ENCODE measurements at regions not wholly inside any gene's neighbourhood (a gene's known extent, or its start where the extent isn't known, plus 50 kb on each side); places are given as distances from the start of the nearest gene placed in this dataset.
A peak's percentile ranks its signal among the peaks of the same experiment; 100 is the strongest.

DNA sequence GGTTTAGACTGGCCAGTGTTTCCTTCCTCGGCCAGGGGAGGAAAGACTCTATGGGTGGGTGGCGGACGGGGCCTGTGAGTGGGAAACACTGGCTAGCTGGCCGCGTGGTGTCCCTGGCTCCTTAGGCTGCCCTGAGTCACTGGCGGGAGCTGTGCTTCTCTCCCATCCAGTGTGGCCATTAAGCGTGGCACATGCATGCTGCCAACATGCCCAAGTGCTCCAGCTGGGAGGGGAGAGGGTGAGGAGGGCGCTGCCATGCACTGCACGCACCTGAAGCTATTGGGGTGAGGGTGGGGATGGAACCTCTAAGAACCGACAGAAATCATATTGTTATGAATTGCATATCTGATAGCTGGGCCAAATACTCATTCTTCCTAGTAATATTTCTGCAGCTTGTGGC lies 270.8 kb downstream of the CALCRL start:
- no peak overlapping the region for H3K4me3 ChIP-seq (ENCODE audit: insufficient read depth, low read depth, low read length)
- no peaks in the 10 kb centered on the region for H3K4me1 ChIP-seq (ENCODE audit: insufficient read depth, low read length)
- TF ChIP-seq EZH2 (IDR thresholded peaks at IDR 0.05; ENCODE audit: insufficient read depth, low read length), result no peak
- TF ChIP-seq, protein P1, sequence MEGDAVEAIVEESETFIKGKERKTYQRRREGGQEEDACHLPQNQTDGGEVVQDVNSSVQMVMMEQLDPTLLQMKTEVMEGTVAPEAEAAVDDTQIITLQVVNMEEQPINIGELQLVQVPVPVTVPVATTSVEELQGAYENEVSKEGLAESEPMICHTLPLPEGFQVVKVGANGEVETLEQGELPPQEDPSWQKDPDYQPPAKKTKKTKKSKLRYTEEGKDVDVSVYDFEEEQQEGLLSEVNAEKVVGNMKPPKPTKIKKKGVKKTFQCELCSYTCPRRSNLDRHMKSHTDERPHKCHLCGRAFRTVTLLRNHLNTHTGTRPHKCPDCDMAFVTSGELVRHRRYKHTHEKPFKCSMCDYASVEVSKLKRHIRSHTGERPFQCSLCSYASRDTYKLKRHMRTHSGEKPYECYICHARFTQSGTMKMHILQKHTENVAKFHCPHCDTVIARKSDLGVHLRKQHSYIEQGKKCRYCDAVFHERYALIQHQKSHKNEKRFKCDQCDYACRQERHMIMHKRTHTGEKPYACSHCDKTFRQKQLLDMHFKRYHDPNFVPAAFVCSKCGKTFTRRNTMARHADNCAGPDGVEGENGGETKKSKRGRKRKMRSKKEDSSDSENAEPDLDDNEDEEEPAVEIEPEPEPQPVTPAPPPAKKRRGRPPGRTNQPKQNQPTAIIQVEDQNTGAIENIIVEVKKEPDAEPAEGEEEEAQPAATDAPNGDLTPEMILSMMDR (IDR thresholded peaks at IDR 0.05; ENCODE audit: insufficient read depth, low read depth, low read length), result no peak
- H3K36me3 ChIP-seq (ENCODE audit: insufficient read depth, low read length), result no peaks in the 10 kb centered on the region
- no peaks in the 10 kb centered on the region for H3K27me3 Mint-ChIP-seq (ENCODE audit: low read depth, unreplicated experiment)
- no peaks in the 10 kb centered on the region for H3K9me3 ChIP-seq (ENCODE audit: insufficient read depth, low read depth, low read length)
- H3K36me3 Mint-ChIP-seq (ENCODE audit: low read depth, unreplicated experiment), result no peaks in the 10 kb centered on the region
- H3K4me1 Mint-ChIP-seq (ENCODE audit: low read depth, unreplicated experiment), result no peaks in the 10 kb centered on the region
- H3K27me3 ChIP-seq (ENCODE audit: insufficient read depth, low read length), result no peaks in the 10 kb centered on the region
- no peaks in the 10 kb centered on the region for H3K79me2 ChIP-seq (ENCODE audit: insufficient read depth, low read length)
- no peak overlapping the region for H3K4me3 Mint-ChIP-seq (ENCODE audit: unreplicated experiment)
- DNase-seq (ENCODE audit: low read depth), result no peak
- FAIRE-seq, result no peak
- H3K4me2 ChIP-seq (ENCODE audit: low read length), result no peak overlapping the region
- no peak overlapping the region for H3K27ac ChIP-seq (ENCODE audit: low read depth, low read length)
- H2AFZ ChIP-seq (ENCODE audit: low read depth, low read length), result no peak overlapping the region
- no peak overlapping the region for H3K27ac Mint-ChIP-seq (ENCODE audit: unreplicated experiment)
- no peaks in the 10 kb centered on the region for H3K9me3 Mint-ChIP-seq (ENCODE audit: unreplicated experiment)
- no peaks in the 10 kb centered on the region for H4K20me1 ChIP-seq (ENCODE audit: insufficient read depth, low read length)
- H3K9ac ChIP-seq (ENCODE audit: low read length), result no peak overlapping the region

DNA sequence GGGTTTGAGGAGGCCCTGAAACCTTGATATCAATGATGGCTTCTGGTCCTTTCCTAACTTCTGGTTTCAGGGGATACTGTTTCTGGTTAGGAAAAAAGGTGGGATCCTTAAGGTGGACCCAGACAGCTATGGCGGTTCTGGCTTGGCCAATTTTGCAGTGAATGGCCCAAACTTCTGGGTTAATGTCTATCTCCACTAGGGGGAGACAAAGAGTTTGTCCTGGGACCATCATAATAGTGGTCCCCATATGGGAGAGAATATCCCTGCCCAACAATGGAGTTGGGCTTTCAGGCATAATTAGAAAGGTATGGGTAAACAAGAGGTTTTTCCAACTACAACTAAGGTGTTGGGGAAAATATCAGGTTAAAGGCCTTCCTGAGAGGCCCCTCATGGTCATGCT lies 273.5 kb downstream of the CALCRL start:
- H3K27me3 Mint-ChIP-seq (ENCODE audit: low read depth, unreplicated experiment), result no peaks in the 10 kb centered on the region
- TF ChIP-seq, protein P1 (IDR thresholded peaks at IDR 0.05; ENCODE audit: insufficient read depth, low read depth, low read length), result peak; percentile 19
- TF ChIP-seq EZH2 (IDR thresholded peaks at IDR 0.05; ENCODE audit: insufficient read depth, low read length), result no peak

DNA sequence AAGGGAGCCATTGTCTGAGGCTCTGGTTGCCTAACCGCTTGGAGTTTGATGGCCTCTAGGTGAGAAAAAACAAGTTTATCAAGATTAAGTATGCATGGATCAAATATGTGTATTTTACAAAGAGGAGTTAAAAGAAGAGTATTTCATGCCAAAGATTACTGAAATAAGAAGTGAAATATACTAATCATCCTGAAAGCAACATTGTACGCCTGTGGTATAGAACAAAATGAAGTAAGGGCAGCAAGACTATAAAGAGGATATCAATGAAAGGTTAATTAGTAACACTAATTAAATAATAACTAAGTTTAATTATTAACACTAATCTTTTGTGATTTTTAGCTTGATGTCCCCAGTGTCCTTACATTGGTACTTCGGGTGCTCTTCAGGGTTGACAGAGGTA lies 276.7 kb downstream of the CALCRL start:
- H3K27ac Mint-ChIP-seq (ENCODE audit: unreplicated experiment), result no peak overlapping the region
- FAIRE-seq (no peak), DNase-seq (ENCODE audit: low read depth) (no peak)
- H3K36me3 Mint-ChIP-seq (ENCODE audit: low read depth, unreplicated experiment), result no peaks in the 10 kb centered on the region
- Histone ChIP-seq H4K20me1 (ENCODE audit: insufficient read depth, low read length) (no peaks in the 10 kb centered on the region), H3K4me2 (ENCODE audit: low read length) (no peak overlapping the region), H3K27ac (ENCODE audit: low read depth, low read length) (no peak overlapping the region), H3K4me1 (ENCODE audit: insufficient read depth, low read length) (no peaks in the 10 kb centered on the region), H3K27me3 (ENCODE audit: insufficient read depth, low read length) (no peaks in the 10 kb centered on the region), H3K79me2 (ENCODE audit: insufficient read depth, low read length) (no peaks in the 10 kb centered on the region), H3K9me3 (ENCODE audit: insufficient read depth, low read depth, low read length) (no peaks in the 10 kb centered on the region), H3K36me3 (ENCODE audit: insufficient read depth, low read length) (no peaks in the 10 kb centered on the region), H2AFZ (ENCODE audit: low read depth, low read length) (no peak overlapping the region), H3K9ac (ENCODE audit: low read length) (no peak overlapping the region), H3K4me3 (ENCODE audit: insufficient read depth, low read depth, low read length) (no peak overlapping the region)
- TF ChIP-seq, protein P1 (IDR thresholded peaks at IDR 0.05; ENCODE audit: insufficient read depth, low read depth, low read length), result no peak
- TF ChIP-seq EZH2 (IDR thresholded peaks at IDR 0.05; ENCODE audit: insufficient read depth, low read length), result no peak
- no peaks in the 10 kb centered on the region for H3K27me3 Mint-ChIP-seq (ENCODE audit: low read depth, unreplicated experiment)
- H3K4me1 Mint-ChIP-seq (ENCODE audit: low read depth, unreplicated experiment), result peaks cover 1% of the 10 kb centered on the region
- no peaks in the 10 kb centered on the region for H3K9me3 Mint-ChIP-seq (ENCODE audit: unreplicated experiment)
- H3K4me3 Mint-ChIP-seq (ENCODE audit: unreplicated experiment), result no peak overlapping the region

More for the DNA sequence above, 273.5 kb downstream of the CALCRL start:
- Histone ChIP-seq H2AFZ (ENCODE audit: low read depth, low read length) (no peak overlapping the region), H4K20me1 (ENCODE audit: insufficient read depth, low read length) (no peaks in the 10 kb centered on the region), H3K36me3 (ENCODE audit: insufficient read depth, low read length) (no peaks in the 10 kb centered on the region), H3K4me1 (ENCODE audit: insufficient read depth, low read length) (no peaks in the 10 kb centered on the region), H3K9me3 (ENCODE audit: insufficient read depth, low read depth, low read length) (no peaks in the 10 kb centered on the region), H3K27me3 (ENCODE audit: insufficient read depth, low read length) (no peaks in the 10 kb centered on the region), H3K4me3 (ENCODE audit: insufficient read depth, low read depth, low read length) (no peak overlapping the region), H3K9ac (ENCODE audit: low read length) (no peak overlapping the region), H3K27ac (ENCODE audit: low read depth, low read length) (no peak overlapping the region), H3K4me2 (ENCODE audit: low read length) (no peak overlapping the region), H3K79me2 (ENCODE audit: insufficient read depth, low read length) (no peaks in the 10 kb centered on the region)
- no peak overlapping the region for H3K4me3 Mint-ChIP-seq (ENCODE audit: unreplicated experiment)
- no peaks in the 10 kb centered on the region for H3K4me1 Mint-ChIP-seq (ENCODE audit: low read depth, unreplicated experiment)
- DNase-seq (ENCODE audit: low read depth) (no peak), FAIRE-seq (no peak)
- H3K27ac Mint-ChIP-seq (ENCODE audit: unreplicated experiment), result no peak overlapping the region
- H3K9me3 Mint-ChIP-seq (ENCODE audit: unreplicated experiment), result no peaks in the 10 kb centered on the region
- H3K36me3 Mint-ChIP-seq (ENCODE audit: low read depth, unreplicated experiment), result no peaks in the 10 kb centered on the region
